HG02970 (cell line): ENCODE measurements at regions not wholly inside any gene's neighbourhood (a gene's known extent, or its start where the extent isn't known, plus 50 kb on each side); places are given as distances from the start of the nearest gene placed in this dataset.
"Not testable (repeated sequence)": the region's sequence is repeated elsewhere in the genome, so short reads cannot be mapped to it uniquely, and the experiment has no call there.

Experiments used
- ATAC-seq: cut with Tn5 transposase; IDR thresholded peaks from one replicate; pipeline ENCODE4 v1.9.1; 2021; ENCODE audit warnings: mild to moderate bottlenecking, moderate library complexity, moderate number of reproducible peaks; ENCODE audit not compliant: unreplicated experiment, low FRiP score

DNA sequence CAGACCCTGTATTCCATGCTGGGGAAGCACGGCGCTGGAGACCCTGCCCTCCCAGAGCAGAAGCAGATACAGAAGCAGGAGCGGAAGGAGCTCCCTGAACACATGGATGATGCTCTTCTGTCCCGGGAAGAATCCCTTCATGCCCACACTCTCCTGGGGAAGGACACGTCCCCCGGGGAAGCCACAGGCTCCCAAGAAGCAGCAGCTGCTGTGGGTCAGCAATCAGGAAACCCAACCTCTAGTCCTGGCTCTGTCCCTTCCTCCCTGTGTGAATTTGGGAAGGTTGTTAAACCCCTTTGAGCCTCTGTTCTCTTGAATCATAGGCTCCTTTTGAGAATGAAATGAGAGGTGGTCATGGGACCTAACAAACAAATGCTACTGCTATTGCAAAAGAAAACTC, 176.2 kb upstream of the TPM1 start:
- no peak for ATAC-seq

DNA sequence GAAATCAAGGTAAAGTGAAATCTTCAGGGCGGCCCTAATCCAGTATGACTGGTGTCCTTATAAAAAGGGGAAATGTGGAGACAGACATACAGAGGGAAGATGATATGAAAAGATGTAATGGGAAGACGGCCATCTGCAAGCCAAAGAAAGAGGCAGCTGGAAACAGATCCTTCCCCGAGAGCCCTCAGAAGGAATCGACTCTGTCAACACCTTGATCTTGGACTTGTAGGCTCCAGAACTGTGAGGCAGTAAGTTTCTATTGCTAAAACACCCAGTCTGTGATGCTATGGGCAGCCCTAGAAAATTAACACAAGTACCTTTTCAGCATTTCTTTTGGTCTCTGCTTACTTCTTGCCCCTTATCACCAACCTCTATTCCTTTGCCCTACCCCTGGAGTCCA, 174.7 kb upstream of the TPM1 start:
- no peak for ATAC-seq

DNA sequence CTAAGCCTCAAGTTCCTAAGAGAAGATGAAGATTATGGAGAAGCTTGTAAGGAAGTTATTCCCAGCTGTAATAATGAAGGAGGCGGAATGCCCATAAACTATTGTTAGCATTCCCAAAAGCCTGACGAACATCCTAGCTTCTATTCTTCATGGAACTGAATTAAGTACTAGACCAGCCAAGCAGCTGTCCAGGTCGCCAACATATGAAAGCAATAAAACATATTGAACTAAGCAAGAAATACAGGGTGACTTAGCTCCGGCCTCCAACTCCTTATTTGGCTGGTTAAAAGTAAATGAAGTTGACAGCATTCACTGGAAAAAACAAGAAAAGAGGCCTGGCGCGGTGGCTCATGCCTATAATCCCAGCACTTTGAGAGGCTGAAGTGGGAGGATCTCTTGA, 174.0 kb upstream of the TPM1 start:
- no peak for ATAC-seq

DNA sequence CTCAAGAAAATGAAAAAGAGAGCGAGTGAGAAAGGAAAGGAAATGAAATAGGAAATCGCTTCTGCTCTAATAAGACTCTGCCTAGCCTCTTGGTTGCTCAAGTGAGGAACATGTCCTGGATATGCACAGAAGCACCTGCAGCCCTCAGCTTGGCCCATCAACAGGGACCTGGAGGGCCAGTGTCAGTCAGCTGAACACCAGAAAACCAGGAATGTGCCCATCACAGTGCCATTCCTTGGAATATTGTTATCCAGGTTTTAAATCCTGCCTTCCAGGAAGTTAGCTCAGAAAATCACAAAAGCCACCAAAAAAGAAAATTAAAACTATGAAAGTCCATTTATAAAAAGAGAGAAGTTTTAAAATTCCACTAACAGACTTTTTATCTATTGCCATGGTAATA, 173.4 kb upstream of the TPM1 start:
- ATAC-seq = no peak

DNA sequence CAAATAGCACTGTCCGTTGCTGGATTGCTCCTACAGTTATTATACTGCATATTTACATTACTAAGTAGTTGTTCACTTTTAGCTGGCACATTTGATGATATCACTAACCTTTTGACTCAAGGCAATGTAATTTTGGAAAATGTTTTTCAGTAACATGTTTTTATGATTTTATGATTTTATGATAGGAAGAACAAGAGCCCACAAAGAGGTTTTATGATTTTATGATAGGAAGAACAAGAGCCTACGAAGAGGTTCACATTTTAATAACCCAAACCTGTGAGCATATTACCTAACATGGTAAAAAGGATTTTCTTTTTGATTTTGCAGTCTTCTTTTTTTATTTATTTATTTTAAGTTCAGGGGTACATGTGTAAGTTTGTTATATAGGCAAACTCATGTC, 172.3 kb upstream of the TPM1 start:
- ATAC-seq = no peak

DNA sequence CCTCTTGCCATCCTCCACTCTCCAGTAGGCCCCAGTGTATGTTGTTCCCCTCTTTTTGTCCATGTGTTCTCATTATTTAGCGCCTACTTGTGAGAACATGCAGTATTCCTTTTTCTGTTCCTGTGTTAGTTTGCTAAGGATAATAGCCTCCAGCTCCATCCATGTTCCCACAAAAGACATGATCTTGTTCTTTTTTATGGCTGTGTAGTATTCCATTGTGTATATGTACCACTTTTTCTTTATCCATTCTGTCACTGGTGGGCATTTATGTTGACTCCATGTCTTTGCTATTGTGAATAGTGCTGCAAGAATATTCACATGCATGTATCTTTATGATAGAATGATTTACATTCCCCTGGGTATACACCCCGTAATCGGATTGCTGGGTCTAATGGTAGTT, 171.8 kb upstream of the TPM1 start:
- ATAC-seq = not testable (repeated sequence)

DNA sequence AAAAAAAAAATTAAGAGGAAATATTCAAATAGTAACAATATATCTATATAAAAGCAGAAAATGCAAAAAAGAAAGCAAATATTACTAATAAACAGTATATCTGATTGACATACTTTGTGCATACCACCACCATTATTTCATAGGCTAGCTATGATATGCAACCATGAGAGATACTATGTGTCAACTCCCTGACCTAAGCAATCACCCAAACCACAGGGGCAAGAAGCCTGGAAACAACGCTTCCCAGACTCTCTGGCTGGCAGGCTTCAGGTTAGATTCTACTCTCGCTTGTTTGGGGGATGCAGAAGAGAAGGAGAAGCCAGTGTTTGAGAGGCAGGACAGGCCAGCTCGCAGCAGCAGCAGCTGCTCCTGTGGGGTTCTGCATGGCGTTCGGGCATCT, 169.3 kb upstream of the TPM1 start:
- ATAC-seq = no peak

DNA sequence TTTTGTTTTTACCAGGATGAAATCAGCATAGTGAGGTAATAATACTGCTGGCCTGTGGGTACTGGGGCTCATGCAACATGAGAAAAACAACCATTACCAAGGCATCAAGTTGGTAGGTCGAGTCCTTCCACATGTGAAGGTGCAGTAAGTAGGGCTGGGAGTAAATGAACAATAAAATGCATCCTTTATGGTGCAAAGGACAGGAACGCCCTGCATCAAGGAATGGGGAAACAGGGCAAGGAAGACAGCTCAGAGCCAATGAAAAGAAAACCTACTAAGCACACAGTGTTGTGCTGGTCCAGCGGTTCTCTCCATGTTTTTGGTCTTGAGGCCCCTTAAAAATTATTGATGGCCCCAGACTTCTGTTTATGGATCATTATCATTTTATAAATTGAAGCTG, 168.5 kb upstream of the TPM1 start:
- no peak for ATAC-seq

DNA sequence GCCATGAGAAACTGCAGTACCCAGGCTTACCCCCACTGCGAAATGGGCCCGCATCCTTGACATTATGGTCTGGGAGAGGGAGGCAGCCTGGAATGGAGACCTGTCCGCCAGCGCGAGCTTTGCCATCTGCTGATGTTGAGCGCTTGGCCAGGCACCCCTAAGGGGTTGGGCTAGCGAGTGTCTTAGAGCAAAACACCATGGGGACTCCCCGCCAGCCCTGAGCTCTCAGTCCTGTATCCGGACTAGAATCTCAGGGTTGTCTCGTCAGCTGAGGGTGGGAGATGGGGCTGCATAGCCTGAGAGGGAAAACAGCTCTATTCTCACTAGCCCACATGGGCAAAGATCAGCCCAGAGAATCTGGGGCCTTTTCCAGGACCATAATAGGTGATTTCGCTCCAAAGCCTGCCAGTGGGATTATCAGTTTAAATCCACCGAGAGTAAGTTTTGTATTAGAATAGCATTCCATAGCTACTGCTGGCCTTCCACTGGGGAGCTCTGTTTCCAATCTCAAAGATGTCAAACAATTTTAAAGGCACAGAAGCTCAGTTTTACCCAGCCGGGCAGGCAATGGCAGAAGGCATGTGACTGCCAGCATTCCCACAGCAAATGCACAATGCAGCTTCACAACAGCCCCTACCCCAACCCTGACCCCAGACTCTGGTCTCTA, 167.5 kb upstream of the TPM1 start:
- no peak for ATAC-seq

DNA sequence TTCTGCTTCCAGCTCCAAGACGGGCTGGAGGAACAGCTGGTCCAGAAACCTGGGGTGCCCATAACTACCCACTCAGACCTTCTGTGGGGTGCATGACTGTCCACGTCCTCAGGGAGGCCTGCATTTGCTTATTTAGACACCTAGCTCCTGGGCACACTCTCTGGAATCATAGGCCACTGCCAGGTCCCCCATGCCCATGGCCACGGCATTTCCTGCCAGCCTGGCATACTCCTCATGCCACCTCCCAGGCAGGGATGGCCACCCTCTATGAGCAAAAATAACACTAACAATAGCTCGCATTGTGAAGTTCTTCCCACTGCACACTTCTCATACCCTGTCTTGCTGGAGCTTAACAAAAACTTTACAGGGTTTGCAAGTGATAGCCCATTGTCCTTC, 166.9 kb upstream of the TPM1 start:
- no peak for ATAC-seq

DNA sequence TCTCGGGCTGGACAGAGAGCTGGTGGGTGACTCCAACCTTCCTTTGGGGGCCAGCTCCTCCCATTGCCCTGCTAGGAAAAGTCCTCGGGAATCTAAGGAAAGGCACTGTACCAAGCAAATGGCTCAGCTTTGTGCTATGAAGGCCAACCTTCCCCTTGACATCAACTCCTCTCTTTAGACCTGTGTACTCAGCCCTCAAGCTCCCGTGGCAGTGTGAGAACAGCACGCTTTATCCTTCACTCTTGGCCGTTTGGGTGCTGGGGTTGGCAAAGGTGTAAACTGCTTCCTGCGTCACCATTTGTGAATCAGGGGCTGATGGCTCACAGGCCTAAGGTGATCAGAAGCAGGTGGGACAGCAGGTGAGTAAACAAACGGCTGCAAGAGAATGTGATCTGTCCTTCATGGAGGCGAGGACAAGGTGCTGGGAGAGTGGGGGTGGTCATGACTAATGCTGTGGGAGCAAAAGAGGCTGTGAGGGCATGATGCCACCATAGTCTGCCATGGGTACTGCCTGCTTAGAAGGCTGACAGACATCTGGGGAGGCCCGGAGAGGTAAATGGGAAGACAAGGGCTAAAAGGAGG, 165.2 kb upstream of the TPM1 start:
- no peak for ATAC-seq

DNA sequence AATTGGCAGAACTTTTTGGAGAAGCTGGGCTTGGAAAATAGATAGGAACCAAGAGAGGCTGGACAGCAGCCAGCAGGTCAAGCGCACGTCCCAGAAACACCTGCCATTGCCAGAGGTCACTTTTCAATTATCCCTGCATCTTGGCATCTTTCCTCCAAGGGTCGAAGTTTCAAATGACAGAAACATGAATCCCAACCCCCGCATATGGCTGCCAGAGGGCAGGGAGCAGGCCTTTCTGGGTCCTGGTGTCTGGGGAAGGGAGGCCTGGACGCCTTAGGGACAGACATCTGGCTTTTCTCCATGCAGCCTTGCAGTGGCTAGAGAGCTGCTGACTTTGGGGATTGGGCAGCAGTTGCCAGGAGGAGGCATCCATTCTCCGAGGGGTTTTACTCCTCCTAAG, 164.5 kb upstream of the TPM1 start:
- no peak for ATAC-seq

DNA sequence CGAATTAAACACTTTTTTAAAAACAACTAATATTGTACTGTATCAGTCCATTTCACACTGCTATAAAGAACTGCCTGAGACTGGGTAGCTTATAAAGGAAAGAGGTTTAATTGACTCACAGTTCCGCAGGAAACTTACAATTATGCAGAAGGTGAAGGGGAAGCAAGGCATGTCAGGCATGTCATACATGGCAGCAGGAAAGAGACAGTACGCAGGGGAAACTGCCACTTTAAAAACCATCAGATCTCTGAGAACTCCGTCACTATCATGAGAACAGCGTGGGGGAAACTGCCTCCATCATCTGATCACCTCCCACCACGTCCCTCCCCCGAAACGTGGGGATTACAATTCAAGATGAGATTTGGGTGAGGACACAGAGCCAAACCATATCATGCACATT, 162.8 kb upstream of the TPM1 start:
- ATAC-seq = no peak

DNA sequence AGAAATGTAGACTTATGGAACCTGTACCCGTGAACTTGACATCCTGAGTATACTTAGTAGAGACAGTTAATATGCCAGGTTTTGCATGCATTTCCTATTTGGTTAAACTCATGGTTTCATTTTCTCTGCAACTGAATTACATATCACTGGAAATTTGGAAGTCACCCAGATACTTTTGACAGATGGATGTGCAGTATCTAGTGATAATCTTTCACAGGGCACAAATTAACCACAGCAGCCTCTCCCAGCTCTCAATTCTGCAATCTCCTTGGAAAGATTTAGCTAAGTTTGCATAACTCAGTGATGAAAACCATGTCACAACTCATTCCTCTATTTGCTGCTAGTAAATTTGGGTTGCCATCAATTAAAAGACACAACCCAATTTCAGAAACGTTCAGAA, 162.3 kb upstream of the TPM1 start:
- no peak for ATAC-seq

DNA sequence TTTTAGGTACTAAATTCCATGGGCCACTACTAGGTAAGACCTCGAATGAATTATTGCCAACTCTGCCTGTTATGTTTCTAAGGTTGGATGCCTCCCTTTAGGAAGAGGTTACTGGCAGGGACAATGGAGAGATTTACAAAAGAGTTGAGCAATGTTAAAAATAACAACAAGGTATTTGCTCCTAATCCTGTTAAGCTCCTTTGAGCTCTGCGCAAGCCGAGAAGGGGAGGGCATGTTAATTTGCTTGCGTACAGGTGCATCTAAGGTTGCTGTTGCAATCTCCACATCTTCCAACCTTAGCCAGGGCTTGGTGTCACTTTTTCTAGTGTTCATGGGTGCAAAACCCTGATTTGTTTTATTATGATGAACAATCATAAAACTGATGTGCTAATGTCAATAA, 161.5 kb upstream of the TPM1 start:
- ATAC-seq = no peak

DNA sequence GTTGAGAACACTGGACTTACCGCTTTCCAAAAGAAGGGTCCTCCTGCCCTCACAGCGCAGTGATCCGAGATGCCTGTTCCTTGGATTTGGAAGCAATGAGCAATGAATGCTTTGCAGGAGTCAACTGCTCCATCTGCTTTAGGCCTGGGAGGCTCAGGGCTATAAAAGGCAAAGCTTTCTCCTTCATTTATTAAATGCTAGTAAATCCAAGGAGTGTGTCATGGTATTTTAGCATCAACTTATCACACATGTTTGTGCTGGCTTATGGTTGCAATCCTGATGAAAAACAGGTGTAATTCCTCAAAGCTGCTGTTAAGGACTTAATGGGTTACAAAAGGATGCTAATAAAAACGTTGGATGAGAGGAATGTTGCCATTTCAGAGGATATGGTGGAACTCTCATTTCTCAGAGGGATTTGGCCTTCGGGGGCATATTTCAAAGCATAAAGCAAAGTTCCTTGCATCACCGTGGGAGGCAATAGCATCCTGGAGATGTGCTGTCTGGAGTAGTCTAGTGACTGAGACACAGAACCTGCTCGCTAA, 158.5 kb upstream of the TPM1 start:
- no peak for ATAC-seq

DNA sequence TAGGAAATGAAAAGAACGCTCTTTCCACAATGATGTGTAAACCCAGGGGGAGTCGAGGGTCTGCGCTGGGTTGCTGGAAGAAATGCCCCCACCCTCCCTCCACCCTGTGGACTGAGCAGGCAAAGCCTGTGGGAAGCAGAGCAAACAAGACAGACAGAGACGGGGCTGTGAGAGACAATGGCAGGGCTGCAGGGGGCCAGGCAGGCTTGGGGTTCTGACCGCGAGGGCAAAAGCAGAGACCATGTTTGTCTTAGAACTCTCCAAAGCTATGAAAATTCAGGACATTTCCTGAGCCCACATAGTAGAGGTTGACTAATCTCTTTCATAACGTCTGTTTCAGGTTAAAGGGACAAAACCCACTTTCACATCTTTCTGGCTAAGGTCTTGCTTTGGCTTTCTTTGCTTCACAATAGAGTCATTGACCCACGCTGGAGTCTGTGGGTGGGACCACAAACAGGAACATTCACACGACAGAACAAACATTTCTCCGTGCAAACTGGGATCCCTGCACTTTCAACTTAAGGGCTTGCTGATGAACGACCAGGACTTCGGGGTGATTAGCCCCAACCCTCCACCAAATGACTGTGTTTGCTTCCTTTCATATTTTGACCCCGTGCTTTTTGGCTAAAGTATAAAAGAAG, 156.0 kb upstream of the TPM1 start:
- ATAC-seq = no peak

DNA sequence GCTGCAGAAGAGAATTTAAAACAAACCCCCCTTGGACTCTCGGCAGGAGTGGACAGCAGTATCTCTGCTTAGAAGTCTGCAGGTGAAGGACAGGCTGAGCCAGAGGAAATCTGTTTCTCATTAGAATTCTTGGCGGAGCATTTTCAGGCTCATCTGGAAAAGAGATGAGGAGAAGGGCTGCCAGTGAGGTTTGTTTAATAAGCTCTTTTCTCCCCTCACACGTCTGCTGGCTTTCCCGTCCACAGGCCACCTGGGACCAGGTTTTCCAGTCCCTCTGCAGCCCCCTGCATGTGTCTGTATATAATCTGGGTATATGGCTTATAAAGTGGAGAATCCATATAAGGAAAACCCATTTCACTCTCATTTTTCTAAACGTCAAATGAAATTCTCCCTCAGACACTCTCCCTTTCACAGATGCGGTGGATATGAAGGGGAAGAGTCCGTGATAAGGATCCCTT, 155.4 kb upstream of the TPM1 start:
- no peak for ATAC-seq

DNA sequence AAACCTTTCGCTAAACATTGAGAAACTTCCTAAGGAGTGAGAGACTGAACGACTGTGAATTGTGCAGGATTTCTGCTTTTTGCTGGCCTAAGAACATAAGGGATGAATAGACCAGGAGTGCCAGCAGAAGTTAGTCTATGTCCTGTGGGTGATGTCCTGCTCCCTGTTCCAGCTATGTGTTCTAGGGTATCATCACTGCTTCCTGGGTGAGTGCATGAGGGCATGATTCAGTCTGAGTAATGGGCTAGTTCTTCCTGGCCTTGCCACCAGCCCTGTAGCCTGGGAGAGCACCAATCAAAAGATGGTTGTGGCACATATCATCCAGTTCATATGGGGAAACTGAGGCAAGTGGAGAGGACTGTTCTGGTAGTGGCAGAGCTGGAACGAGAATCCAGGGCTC, 153.9 kb upstream of the TPM1 start:
- no peak for ATAC-seq

DNA sequence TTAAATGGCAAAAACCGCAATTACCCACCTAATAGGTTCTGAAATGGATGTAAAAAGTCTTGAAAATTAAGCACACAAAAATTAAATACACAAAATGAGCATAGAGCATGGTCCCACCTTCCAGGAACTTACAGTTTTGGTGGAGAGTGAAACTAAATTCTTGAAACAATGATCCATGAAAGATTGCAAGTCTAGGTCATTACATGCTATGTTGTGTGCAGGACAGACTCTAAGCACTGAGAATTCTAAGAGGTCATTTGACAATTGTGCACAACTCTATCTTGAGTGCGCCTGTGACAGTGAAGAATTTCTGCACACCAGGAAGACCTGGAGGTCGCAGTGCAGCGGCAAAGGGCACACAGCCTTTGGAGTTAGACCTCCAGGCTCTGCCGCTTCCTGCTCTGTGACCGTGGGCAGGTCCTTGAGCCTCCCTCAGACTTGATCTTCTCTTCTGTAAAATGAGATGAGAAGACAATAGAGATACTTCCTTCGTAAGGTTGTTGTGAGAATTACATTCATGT, 153.3 kb upstream of the TPM1 start:
- no peak for ATAC-seq

DNA sequence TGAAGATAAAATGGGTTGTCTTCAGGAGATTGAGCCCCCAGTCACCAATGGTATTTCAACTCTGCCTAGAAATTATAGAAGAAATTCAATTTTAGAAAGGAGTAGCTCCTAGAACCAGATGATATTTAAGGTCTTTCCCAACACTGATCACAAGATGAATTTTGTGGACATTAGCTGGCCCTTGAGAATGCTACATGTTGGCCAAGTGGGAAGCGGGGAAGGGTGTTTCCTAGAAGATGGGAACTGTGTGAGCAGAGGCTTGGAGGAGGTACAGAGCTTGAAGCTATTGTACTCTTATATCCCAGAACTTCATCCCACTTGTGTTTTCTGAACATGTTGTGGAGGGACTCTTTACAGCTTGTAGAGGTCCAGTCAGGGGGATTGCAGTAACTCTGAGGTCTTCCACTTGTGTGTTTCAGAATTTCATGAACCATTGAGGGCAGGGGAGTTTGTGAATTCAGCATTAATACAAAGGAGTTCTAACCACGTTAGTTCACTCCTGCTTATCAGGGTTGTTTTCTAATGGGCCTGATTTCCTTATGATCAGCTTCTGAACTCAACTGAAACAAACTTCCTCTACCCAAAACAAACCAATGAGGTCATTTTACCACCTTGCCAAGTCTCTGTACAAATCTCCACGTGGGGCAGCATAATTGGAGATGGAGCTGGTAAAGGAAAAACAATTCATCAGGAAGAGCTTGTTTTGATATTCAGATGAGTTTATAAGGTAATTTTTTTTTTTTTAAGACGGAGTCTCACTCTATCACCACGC, 152.6 kb upstream of the TPM1 start:
- no peak for ATAC-seq
